NCI-H69 (cell line): ENCODE measurements at regions not wholly inside any gene's neighbourhood (a gene's known extent, or its start where the extent isn't known, plus 50 kb on each side); places are given as distances from the start of the nearest gene placed in this dataset.
"Not testable (repeated sequence)": the region's sequence is repeated elsewhere in the genome, so short reads cannot be mapped to it uniquely, and the experiment has no call there.

ENCODE experiments used
- DNase-seq: peaks from one replicate; lab custom pipeline; 2025; lab: John Stamatoyannopoulos, UW

GRCh38 chr2:131584380-131584779 lies 56.7 kb downstream of the CCDC74A start:
- no peak for DNase-seq

- no peak for DNase-seq
Observed at GRCh38 chr2:131584940-131585339, 57.3 kb downstream of the CCDC74A start.

DNA sequence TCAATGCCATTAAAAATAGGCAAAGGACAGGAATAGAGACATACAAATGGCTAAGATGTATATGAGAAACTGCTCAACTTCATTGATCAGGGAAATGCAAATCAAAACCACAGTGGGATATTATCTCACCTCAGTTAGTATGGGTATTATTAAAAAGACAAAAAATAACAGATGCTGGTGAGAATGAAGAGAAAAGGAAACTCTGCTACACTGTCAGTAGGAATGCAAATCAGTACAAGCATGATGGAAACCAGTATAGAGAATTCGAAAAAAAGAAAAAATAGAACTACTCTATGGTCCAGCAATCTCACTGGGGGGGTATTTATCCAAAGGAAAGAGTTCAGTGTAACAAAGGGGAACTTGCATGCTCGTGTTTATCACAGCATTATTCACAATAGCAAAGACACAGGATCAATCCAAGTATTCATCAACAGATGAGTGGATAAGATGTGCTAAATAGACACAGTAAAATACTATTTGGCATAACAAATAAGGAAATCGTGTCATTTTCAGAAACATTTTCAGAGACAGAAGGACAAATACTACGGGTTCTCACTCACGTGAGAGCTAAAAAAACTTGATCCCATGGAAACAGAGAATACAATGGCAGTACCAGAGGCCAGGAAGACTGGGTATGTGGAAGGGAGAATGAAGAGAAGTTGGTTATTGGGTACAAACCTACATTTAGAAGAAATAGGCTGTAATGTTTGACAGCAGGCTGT lies 60.6 kb downstream of the CCDC74A start:
- DNase-seq: no peak

GRCh38 chr2:131589126-131589525 lies 61.4 kb downstream of the CCDC74A start:
- DNase-seq: not testable (repeated sequence)

DNA sequence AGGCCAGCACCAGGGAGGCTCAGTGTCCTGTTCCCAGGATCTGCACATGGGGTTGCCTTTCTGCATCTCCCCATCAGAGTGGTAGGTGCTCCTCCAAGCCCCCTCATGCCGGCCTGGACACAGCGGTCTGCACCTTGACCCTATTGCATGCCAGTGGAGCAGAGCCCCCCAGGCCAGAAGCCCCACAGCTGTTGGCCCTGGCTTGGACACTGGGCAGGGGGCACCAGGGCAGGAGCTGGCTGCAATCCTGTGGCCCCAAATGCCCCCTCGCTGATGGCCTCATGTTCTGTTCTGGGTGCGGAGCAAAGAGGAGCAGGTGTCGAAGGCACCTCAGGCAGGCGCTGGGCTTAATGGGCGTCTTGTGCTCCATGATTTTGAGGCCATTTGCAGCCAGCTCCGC lies 62.7 kb downstream of the CCDC74A start:
- no peak for DNase-seq

- no peak for DNase-seq
Observed at GRCh38 chr2:131590896-131591295, 63.2 kb downstream of the CCDC74A start.

- peak; percentile 22 for DNase-seq
Observed at GRCh38 chr2:131596561-131596960, 68.9 kb downstream of the CCDC74A start.

- not testable (repeated sequence) for DNase-seq
Observed at GRCh38 chr2:131602444-131602843, 74.8 kb downstream of the CCDC74A start.

- peak; percentile 9 for DNase-seq
Observed at GRCh38 chr2:131604652-131605051, 77.0 kb downstream of the CCDC74A start.

- peak; percentile 57 for DNase-seq
Observed at GRCh38 chr2:131606366-131606765, 78.7 kb downstream of the CCDC74A start.

- not testable (repeated sequence) for DNase-seq
Observed at GRCh38 chr2:131607056-131607455, 79.4 kb downstream of the CCDC74A start.

GRCh38 chr2:131614539-131614938 lies 86.9 kb downstream of the CCDC74A start:
- not testable (repeated sequence) for DNase-seq

GRCh38 chr2:131618320-131618719 lies 90.6 kb downstream of the CCDC74A start:
- not testable (repeated sequence) for DNase-seq

DNA sequence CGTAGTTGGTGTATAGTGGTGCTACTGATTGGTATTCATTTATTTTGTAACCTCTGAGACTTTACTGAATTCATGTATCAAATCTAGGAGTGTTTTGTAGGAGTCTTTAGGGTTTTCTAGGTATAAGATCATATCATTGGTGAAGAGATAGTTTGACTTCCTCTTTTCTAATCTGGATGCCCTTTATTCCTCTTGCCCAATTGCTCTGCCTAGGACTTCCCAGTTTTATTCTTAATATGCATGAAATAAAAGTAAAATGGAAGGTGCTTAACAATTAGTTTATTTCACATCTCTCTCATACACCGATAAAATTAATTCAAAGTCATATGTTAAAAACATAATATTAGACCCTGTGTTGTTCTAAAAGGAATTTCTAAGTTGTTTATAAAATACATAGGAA lies 95.2 kb downstream of the CCDC74A start:
- not testable (repeated sequence) for DNase-seq

- DNase-seq: not testable (repeated sequence)
Observed at GRCh38 chr2:131626011-131626410, 98.3 kb downstream of the CCDC74A start.

DNA sequence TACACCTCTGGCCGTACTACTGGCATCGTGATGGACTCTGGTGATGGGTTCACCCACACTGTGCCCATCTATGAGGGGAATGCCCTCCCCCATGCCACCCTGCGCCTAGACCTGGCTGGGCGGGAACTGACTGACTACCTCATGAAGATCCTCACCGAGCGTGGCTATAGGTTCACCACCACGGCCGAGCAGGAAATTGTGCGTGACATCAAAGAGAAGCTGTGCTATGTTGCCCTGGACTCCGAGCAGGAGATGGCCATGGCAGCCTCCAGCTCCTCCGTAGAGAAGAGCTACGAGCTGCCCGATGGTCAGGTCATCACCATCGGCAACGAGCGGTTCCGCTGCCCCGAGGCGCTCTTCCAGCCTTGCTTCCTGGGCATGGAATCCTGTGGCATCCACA lies 98.9 kb downstream of the CCDC74A start:
- not testable (repeated sequence) for DNase-seq

DNA sequence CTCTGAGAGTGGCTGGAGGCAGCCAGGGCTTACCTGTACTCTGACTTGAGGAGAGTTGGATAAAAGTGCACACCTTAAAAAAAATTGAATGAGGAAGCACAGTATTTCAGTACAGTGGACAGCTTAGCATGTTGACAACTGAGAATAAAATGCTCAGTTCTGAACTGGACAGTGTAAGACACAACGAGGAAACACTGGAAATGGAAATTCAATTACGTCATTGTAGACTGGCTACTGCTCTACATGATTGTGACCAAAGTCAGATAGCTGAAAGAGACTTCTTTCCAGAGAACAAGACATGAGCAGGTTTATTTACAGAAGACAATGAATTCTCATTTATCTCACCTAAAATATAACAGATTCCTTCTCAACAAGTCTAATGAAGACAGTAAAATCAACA lies 100.1 kb downstream of the CCDC74A start:
- not testable (repeated sequence) for DNase-seq

GRCh38 chr2:131631648-131632047 lies 104.0 kb downstream of the CCDC74A start:
- not testable (repeated sequence) for DNase-seq

DNA sequence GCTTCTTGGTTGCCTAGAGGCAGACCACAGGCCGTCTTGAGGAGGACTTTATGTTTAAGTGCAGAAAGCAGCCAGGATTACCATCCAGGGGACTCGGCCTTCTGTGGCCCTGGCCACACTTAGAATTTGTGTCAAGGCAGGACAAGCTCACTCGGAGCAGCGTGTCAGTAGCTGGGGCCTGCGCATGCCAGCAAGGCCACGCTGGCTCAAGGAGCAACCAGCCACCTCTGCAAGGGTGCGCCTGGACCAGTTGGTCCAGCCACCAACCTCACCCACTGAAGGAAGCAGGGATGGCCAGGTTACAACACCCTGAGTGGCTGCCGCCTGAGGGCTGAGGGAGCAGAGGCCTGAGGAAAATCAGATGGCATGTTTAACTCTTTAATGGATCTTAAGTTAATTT lies 105.7 kb downstream of the CCDC74A start:
- not testable (repeated sequence) for DNase-seq

DNA sequence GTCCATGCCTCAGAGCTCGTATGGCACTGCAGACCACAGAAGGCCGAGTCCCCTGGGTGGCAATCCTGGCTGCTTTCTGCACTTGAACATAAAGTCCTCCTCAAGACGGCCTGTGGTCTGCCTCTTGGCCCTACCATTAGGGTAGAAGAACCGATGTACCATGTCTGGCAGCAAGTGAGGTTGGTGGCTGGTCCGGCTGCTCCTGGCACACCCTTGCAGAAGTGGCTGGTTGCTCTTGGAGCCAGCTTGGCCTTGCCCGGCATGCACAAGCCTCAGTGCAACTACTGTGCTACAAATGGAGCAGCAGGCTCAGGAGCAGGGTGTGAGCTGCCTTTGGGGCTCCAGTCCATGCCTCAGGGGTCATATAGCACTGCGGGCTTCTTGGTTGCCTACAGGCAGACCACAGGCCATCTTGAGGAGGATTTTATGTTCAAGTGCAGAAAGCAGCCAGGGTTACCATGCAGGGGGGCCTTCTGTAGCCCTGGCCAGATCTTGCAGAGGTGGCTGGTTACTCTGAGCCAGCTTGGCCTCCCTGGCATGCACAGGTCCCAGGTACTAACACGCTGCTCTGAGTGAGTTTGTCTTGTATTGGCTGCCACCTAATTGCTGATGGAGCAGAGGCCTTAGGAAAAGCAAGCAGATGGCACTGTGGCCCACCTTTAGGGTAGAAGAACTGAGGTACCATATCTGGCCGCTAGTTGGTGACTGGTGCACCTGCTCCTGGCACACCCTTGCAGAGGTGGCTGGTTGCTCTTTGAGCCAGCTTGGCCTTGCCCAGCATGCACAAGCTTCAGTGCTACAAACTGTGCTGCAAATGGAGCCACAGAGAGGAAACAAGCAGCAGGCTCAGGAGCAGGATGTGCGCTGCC lies 106.4 kb downstream of the CCDC74A start:
- DNase-seq: not testable (repeated sequence)

GRCh38 chr2:131635611-131636010 lies 107.9 kb downstream of the CCDC74A start:
- DNase-seq: no peak

DNA sequence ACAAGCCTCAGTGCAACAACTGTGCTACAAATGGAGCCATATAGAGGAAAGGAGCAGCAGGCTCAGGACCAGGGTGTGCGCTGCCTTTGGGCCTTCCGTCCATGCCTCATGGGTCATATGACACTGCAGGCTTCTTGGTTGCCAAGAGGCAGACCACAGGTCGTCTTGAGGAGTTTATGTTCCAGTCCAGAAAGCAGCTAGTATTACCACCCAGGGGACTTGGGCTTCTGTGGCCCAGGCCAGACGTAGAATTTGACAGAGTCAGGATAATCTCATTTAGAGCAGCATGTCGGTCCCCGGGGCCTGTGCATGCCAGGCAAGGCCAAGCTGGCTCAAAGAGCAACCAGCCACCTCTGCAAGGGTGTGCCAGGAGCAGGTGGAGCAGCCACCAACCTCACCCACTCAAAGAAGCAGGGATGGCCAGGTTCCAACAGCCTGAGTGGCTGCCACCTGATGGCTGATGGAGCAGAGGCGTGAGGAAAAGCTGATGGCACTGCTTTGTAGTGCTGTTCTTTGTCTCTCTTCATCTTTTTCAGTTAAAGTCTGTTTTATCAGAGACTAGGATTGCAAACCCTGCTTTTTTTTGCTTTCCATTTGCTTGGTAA lies 109.1 kb downstream of the CCDC74A start:
- not testable (repeated sequence) for DNase-seq
